H1 (cell line): ENCODE measurements at regions not wholly inside any gene's neighbourhood (a gene's known extent, or its start where the extent isn't known, plus 50 kb on each side); places are given as distances from the start of the nearest gene placed in this dataset.

Experiments
- CTCF ChIA-PET: fragments of 300-600 bp; sonication (Branson Sonifier 250); formaldehyde crosslinking; loops from one replicate; lab custom pipeline; 2021; ENCODE audit not compliant: partially characterized antibody; lab: Charles Lee
- POLR2A ChIA-PET: fragments of 300-600 bp; sonication (Branson Sonifier 250); formaldehyde crosslinking; loops from one replicate; lab custom pipeline; 2021; ENCODE audit warnings: inconsistent platforms; ENCODE audit not compliant: partially characterized antibody; lab: Charles Lee
- DNase-seq, 2 experiments: peaks; one replicate each; pipeline versions ENCODE4 v3.0.0 to v3.0.0-alpha.2; 2010 to 2022; ENCODE audit warnings: low spot score in 2 of 2, low read depth in 1 of 2, mixed read lengths in 1 of 2
- FAIRE-seq: peaks from 2 replicates; lab custom pipeline; 2011; peaks lifted over from hg19 to GRCh38; lab: Jason Lieb, UNC
- H2AFZ ChIP-seq: 2 replicates; pipeline ENCODE4 v1.8.1; 2012; ENCODE audit warnings: low read length, inconsistent platforms
- H2AK5ac ChIP-seq: 2 replicates; pipeline ENCODE4 v1.6.1; 2013; ENCODE audit warnings: low read depth, low read length
- H2BK120ac ChIP-seq: replicated peaks from 2 replicates; pipeline ENCODE3; 2013; ENCODE audit warnings: low read depth, low read length, inconsistent platforms
- H2BK12ac ChIP-seq: 2 replicates; pipeline ENCODE4 v1.6.1; 2013; ENCODE audit warnings: low read depth, low read length
- H2BK15ac ChIP-seq: 2 replicates; pipeline ENCODE4 v1.6.1; 2013; ENCODE audit warnings: low read length
- H2BK20ac ChIP-seq: 2 replicates; pipeline ENCODE4 v1.6.1; 2013; ENCODE audit warnings: low read length
- H2BK5ac ChIP-seq: 2 replicates; pipeline ENCODE4 v1.6.1; 2013; ENCODE audit warnings: low read depth, low read length
- H3K14ac ChIP-seq: 2 replicates; pipeline ENCODE4 v1.6.1; 2013; ENCODE audit warnings: inconsistent platforms; ENCODE audit not compliant: insufficient read length
- H3K18ac ChIP-seq: 2 replicates; pipeline ENCODE4 v1.6.1; 2013; ENCODE audit warnings: low read length; ENCODE audit errors: extremely low read depth
- H3K23ac ChIP-seq: 2 replicates; pipeline ENCODE4 v1.6.1; 2013; ENCODE audit warnings: inconsistent platforms; ENCODE audit not compliant: insufficient read length
- H3K23me2 ChIP-seq: 2 replicates; pipeline ENCODE4 v1.6.1; 2013; ENCODE audit warnings: low read depth, low read length
- H3K27ac ChIP-seq: 2 replicates; pipeline ENCODE4 v1.6.1; 2011; ENCODE audit warnings: low read depth, low read length, inconsistent platforms
- H3K27me3 ChIP-seq, 4 experiments: replicated peaks in 1 of 4; 1 replicate in 1 of 4; 2 replicates in 3 of 4; pipeline versions ENCODE4 v1.6.1 to v1.8.1; 2011 to 2013; ENCODE audit warnings: low read length in 3 of 4, mild to moderate bottlenecking in 3 of 4, inconsistent platforms in 2 of 4, mixed read lengths in 2 of 4, moderate library complexity in 1 of 4; ENCODE audit not compliant: control insufficient read depth in 3 of 4, insufficient read depth in 3 of 4; ENCODE audit errors: extremely low read depth in 1 of 4
- H3K36me3 ChIP-seq, 4 experiments: 2 replicates each; pipeline versions ENCODE4 v1.6.1 to v1.8.1; 2011 to 2013; ENCODE audit warnings: mild to moderate bottlenecking in 4 of 4, low read length in 3 of 4, moderate library complexity in 2 of 4, control low read depth in 1 of 4, inconsistent platforms in 1 of 4; ENCODE audit not compliant: insufficient read depth in 4 of 4, control insufficient read depth in 2 of 4
- H3K4ac ChIP-seq: replicated peaks from 2 replicates; pipeline ENCODE3; 2013; ENCODE audit warnings: low read length, low read depth, mixed read lengths, inconsistent platforms; ENCODE audit not compliant: insufficient read length
- H3K4me1 ChIP-seq, 4 experiments: replicated peaks in 1 of 4; 1 replicate in 1 of 4; 2 replicates in 3 of 4; pipeline versions ENCODE4 v1.6.1 to v1.8.1; 2011 to 2013; ENCODE audit warnings: low read length in 3 of 4, inconsistent platforms in 2 of 4, mixed read lengths in 1 of 4; ENCODE audit not compliant: insufficient read depth in 4 of 4, control insufficient read depth in 3 of 4
- H3K4me2 ChIP-seq, 2 experiments: 2 replicates each; pipeline versions ENCODE4 v1.6.1 to v1.8.1; 2011 to 2013; ENCODE audit warnings: low read depth in 2 of 2, low read length in 2 of 2, control low read depth in 1 of 2, inconsistent platforms in 1 of 2, mild to moderate bottlenecking in 1 of 2; ENCODE audit not compliant: insufficient read depth in 1 of 2
- H3K4me3 ChIP-seq, 4 experiments: fragments of 200-600, 300-600 bp in 1 of 4; sonication (generic), shearing (Covaris generic), sonication (Bioruptor Twin) in 1 of 4; 2 replicates each; pipeline versions ENCODE4 v1.5.1 to v1.8.1; 2011 to 2016; ENCODE audit warnings: low read length in 4 of 4, low read depth in 3 of 4, control low read depth in 2 of 4, inconsistent platforms in 2 of 4, mild to moderate bottlenecking in 2 of 4, mixed read lengths in 1 of 4, moderate library complexity in 1 of 4; ENCODE audit not compliant: insufficient read depth in 2 of 4; ENCODE audit errors: extremely low read depth in 1 of 4
- H3K56ac ChIP-seq: replicated peaks from 2 replicates; pipeline ENCODE3; 2013; ENCODE audit warnings: low read depth, mild to moderate bottlenecking, mixed read lengths, low read length, inconsistent platforms; ENCODE audit not compliant: insufficient read length
- H3K79me1 ChIP-seq: 2 replicates; pipeline ENCODE4 v1.6.1; 2013; ENCODE audit warnings: low read depth, low read length, control low read depth
- H3K79me2 ChIP-seq, 2 experiments: 2 replicates each; pipeline versions ENCODE4 v1.6.1 to v1.8.1; 2012 to 2013; ENCODE audit warnings: low read length in 2 of 2, mild to moderate bottlenecking in 2 of 2, inconsistent platforms in 1 of 2; ENCODE audit not compliant: insufficient read depth in 2 of 2, control insufficient read depth in 1 of 2
- H3K9ac ChIP-seq, 4 experiments: replicated peaks in 1 of 4; 1 replicate in 1 of 4; 2 replicates in 3 of 4; pipeline versions ENCODE4 v1.6.1 to v1.8.1; 2011 to 2013; ENCODE audit warnings: low read depth in 3 of 4, low read length in 3 of 4, control low read depth in 2 of 4, mild to moderate bottlenecking in 2 of 4, moderate library complexity in 2 of 4, inconsistent platforms in 1 of 4; ENCODE audit errors: extremely low read depth in 1 of 4
- H3K9me3 ChIP-seq, 2 experiments: 2 replicates each; pipeline versions ENCODE4 v1.6.1 to v1.8.1; 2012 to 2013; ENCODE audit warnings: mild to moderate bottlenecking in 2 of 2, moderate library complexity in 2 of 2, control low read depth in 1 of 2, inconsistent platforms in 1 of 2, low read depth in 1 of 2, low read length in 1 of 2, mixed read lengths in 1 of 2; ENCODE audit not compliant: insufficient read depth in 2 of 2
- H4K20me1 ChIP-seq, 2 experiments: replicated peaks in 1 of 2; 2 replicates each; pipeline versions ENCODE3 to v1.8.1; 2011 to 2013; ENCODE audit warnings: inconsistent platforms in 2 of 2, low read length in 2 of 2, mild to moderate bottlenecking in 1 of 2; ENCODE audit not compliant: insufficient read depth in 2 of 2, control insufficient read depth in 1 of 2
- H4K5ac ChIP-seq: 2 replicates; pipeline ENCODE4 v1.6.1; 2013; ENCODE audit warnings: low read length, low read depth, mixed read lengths, inconsistent platforms; ENCODE audit not compliant: insufficient read length
- H4K8ac ChIP-seq: 2 replicates; pipeline ENCODE4 v1.8.0; 2013; ENCODE audit warnings: mild to moderate bottlenecking, moderate library complexity, low read length, inconsistent platforms; ENCODE audit not compliant: insufficient read depth; ENCODE audit errors: extremely low read depth
- H4K91ac ChIP-seq: replicated peaks from 2 replicates; pipeline ENCODE3; 2013; ENCODE audit warnings: low read length, mixed read lengths, inconsistent platforms; ENCODE audit not compliant: insufficient read length
- BACH1 ChIP-seq: IDR thresholded peaks from 2 replicates; pipeline ENCODE4 v1.6.1; 2012; ENCODE audit warnings: low read length, improper control_type of control experiment
- EZH2 ChIP-seq: fragments of 200-600 bp; sonication (generic); IDR thresholded peaks from 2 replicates; pipeline ENCODE4 v1.7.1; 2012; ENCODE audit warnings: low read depth, mild to moderate bottlenecking, moderate library complexity, low read length, inconsistent platforms; ENCODE audit not compliant: severe bottlenecking
- GTF2F1 ChIP-seq: IDR thresholded peaks from 2 replicates; pipeline ENCODE4 v1.6.1; 2012; ENCODE audit warnings: low read depth, low read length, improper control_type of control experiment, borderline replicate concordance
- JUND ChIP-seq: IDR thresholded peaks from 2 replicates; pipeline ENCODE4 v1.6.1; 2011; ENCODE audit warnings: mild to moderate bottlenecking, improper control_type of control experiment, low read length
- PHF8 ChIP-seq: fragments of 200-600 bp; sonication (generic); conservative IDR thresholded peaks from 2 replicates; pipeline ENCODE4 v1.7.1; 2012; ENCODE audit warnings: low read depth, mild to moderate bottlenecking, inconsistent platforms, low read length, moderate library complexity
- POLR2A ChIP-seq, 2 experiments: IDR thresholded peaks; 1 replicate in 1 of 2; 2 replicates in 1 of 2; pipeline ENCODE4 v1.6.1; 2011; ENCODE audit warnings: low read depth in 2 of 2, low read length in 2 of 2, mild to moderate bottlenecking in 2 of 2; ENCODE audit errors: control extremely low read depth in 1 of 2
- RBBP5 ChIP-seq: IDR thresholded peaks from 2 replicates; pipeline ENCODE4 v1.7.1; 2012; ENCODE audit warnings: low read depth, mild to moderate bottlenecking, inconsistent platforms, low read length, moderate library complexity, borderline replicate concordance
- RFX5 ChIP-seq: IDR thresholded peaks from 2 replicates; pipeline ENCODE4 v1.6.1; 2011; ENCODE audit warnings: low read depth, low read length, improper control_type of control experiment, borderline replicate concordance
- RXRA ChIP-seq: IDR thresholded peaks from 2 replicates; pipeline ENCODE4 v1.6.1; 2011; ENCODE audit warnings: low read depth, mild to moderate bottlenecking, low read length, moderate library complexity; ENCODE audit not compliant: insufficient read depth
- SAP30 ChIP-seq: fragments of 300-600 bp; sonication (generic); IDR thresholded peaks from 2 replicates; pipeline ENCODE4 v1.7.1; 2012; ENCODE audit warnings: low read length, moderate library complexity, mild to moderate bottlenecking, inconsistent platforms; ENCODE audit not compliant: insufficient read depth, insufficient replicate concordance
- SIRT6 ChIP-seq: IDR thresholded peaks from one replicate; pipeline ENCODE4 v1.7.1; 2012; ENCODE audit warnings: low read length, inconsistent platforms
- SIX5 ChIP-seq: IDR thresholded peaks from 2 replicates; pipeline ENCODE4 v1.6.1; 2011; ENCODE audit warnings: mild to moderate bottlenecking, low read depth, low read length
- SP2 ChIP-seq: IDR thresholded peaks from 2 replicates; pipeline ENCODE4 v1.6.1; 2012; ENCODE audit warnings: mild to moderate bottlenecking, low read length, inconsistent platforms
- SP4 ChIP-seq: IDR thresholded peaks from 2 replicates; pipeline ENCODE4 v1.6.1; 2012; ENCODE audit warnings: low read length, inconsistent platforms
- WGBS, 2 experiments: shearing (Covaris generic) in 1 of 2; methylation state at CpG; one replicate each; pipeline versions ENCODE4 v1.1.6 to v1.1.7; 2013 to 2015; ENCODE audit warnings: low lambda C conversion rate in 2 of 2, mixed read lengths in 2 of 2, inconsistent platforms in 1 of 2, low coverage in 1 of 2, missing lambda C conversion rate in 1 of 2; ENCODE audit not compliant: insufficient replicate concordance in 2 of 2, insufficient coverage in 1 of 2, insufficient read length in 1 of 2; ENCODE audit errors: extremely low coverage in 1 of 2, missing lambda C conversion rate in 1 of 2; 5-methylcytosine and 5-hydroxymethylcytosine counted together
- TF ChIP-seq, protein P1 (sequence below): IDR thresholded peaks from 2 replicates; pipeline ENCODE4 v1.6.1; 2012; ENCODE audit warnings: inconsistent platforms

DNA sequence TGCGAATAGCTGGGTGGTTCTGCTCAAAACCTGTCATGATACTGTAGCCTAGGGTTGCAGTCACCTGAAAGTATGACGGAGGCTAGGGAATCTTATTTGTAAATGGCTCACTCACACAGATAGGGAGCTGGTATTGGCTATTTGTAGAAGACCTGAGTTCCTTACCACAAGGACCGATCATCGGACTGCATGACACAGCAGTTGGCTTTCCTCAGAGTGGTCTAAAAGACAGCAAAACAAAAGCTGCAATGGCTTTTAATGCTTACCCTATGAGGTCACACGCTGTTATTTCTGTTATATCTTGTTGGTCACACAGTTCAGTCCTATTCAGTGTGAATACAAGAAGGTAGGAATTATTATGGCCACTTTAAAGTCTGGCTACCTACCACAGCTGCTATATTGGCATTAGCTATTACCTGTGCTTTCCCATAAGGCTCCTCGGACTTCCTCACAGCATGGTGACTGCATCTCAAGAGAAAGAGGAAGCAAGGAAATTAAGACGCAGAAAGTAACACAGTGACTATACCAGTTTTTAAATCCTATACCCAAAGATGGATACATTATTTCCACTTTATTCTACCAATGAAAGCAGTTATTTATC, 68.4 kb upstream of the LRRC7 start:
- peak overlapping the region; percentile 48; the same call in 1 of the 2 replicates for H2AFZ ChIP-seq
- no peak overlapping the region for H2BK120ac ChIP-seq
- H4K5ac ChIP-seq: no peak overlapping the region
- no peak overlapping the region for H4K8ac ChIP-seq
- no peaks in the 10 kb centered on the region for H4K20me1 ChIP-seq
- no peak overlapping the region for H4K91ac ChIP-seq
- DNase-seq (no peak), FAIRE-seq (no peak)
- no peak overlapping the region for H2BK20ac ChIP-seq
- H2BK5ac ChIP-seq: no peak overlapping the region
- no peaks in the 10 kb centered on the region for H3K79me2 ChIP-seq
- no peak for TF ChIP-seq PHF8
- TF ChIP-seq, protein P1, sequence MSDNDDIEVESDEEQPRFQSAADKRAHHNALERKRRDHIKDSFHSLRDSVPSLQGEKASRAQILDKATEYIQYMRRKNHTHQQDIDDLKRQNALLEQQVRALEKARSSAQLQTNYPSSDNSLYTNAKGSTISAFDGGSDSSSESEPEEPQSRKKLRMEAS: no peak
- no peak for TF ChIP-seq RFX5
- TF ChIP-seq POLR2A (IDR thresholded peaks at IDR 0.05; ENCODE audit: control extremely low read depth in 1 of 2, low read depth in 2 of 2, low read length in 2 of 2): no peak
- TF ChIP-seq SP4: no peak
- no peak for TF ChIP-seq SIRT6
- no peak for TF ChIP-seq RBBP5
- TF ChIP-seq JUND: no peak
- TF ChIP-seq SIX5: no peak
- TF ChIP-seq GTF2F1: no peak
- no peak for TF ChIP-seq EZH2
- TF ChIP-seq BACH1: no peak
- no peak for TF ChIP-seq SP2
- TF ChIP-seq SAP30: no peak
- TF ChIP-seq RXRA: no peak
- no peak overlapping the region for H3K4me2 ChIP-seq
- ChIA-PET POLR2A (no interaction called here), CTCF (no interaction called here)
- no peak overlapping the region for H3K56ac ChIP-seq
- WGBS, 2 experiments: 89% methylated on average over 7 of the region's 7 CpGs; no CpG with 5 or more reads in 1 of the 2 experiments
- H3K18ac ChIP-seq: no peak overlapping the region
- no peak overlapping the region for H2BK15ac ChIP-seq
- H2BK12ac ChIP-seq: no peak overlapping the region
- H3K4ac ChIP-seq: no peak overlapping the region
- no peaks in the 10 kb centered on the region for H3K9me3 ChIP-seq
- no peaks in the 10 kb centered on the region for H3K27me3 ChIP-seq
- no peaks in the 10 kb centered on the region for H3K23me2 ChIP-seq
- H3K4me3 ChIP-seq: no peak overlapping the region
- no peaks in the 10 kb centered on the region for H3K36me3 ChIP-seq
- H3K14ac ChIP-seq: no peak overlapping the region
- no peak overlapping the region for H2AK5ac ChIP-seq
- H3K79me1 ChIP-seq: no peaks in the 10 kb centered on the region
- H3K27ac ChIP-seq: no peak overlapping the region
- no peak overlapping the region for H3K23ac ChIP-seq
- H3K9ac ChIP-seq: no peak overlapping the region
- H3K4me1 ChIP-seq: no peaks in the 10 kb centered on the region
